Neuronal stem cell (in vitro differentiated cells): ENCODE measurements at regions not wholly inside any gene's neighbourhood (a gene's known extent, or its start where the extent isn't known, plus 50 kb on each side); places are given as distances from the start of the nearest gene placed in this dataset.
"Not testable (repeated sequence)": the region's sequence is repeated elsewhere in the genome, so short reads cannot be mapped to it uniquely, and the experiment has no call there.

Experiments
- DNase-seq: peaks from one replicate; pipeline ENCODE4 v3.0.0-alpha.2; 2013; ENCODE audit warnings: low spot score
- H2AFZ ChIP-seq: one replicate; pipeline ENCODE4 v1.6.1; 2013; ENCODE audit warnings: mild to moderate bottlenecking, low read length, inconsistent platforms
- H2AK5ac ChIP-seq: 2 replicates; pipeline ENCODE4 v1.6.1; 2013; ENCODE audit warnings: low read depth, mild to moderate bottlenecking, inconsistent platforms, low read length, moderate library complexity, mixed read lengths
- H2BK120ac ChIP-seq: 2 replicates; pipeline ENCODE4 v1.6.1; 2013; ENCODE audit warnings: low read depth, mild to moderate bottlenecking, inconsistent platforms, low read length, moderate library complexity, mixed read lengths
- H2BK12ac ChIP-seq: one replicate; pipeline ENCODE4 v1.6.1; 2013; ENCODE audit warnings: low read length, inconsistent platforms
- H2BK15ac ChIP-seq: 2 replicates; pipeline ENCODE4 v1.6.1; 2013; ENCODE audit warnings: mild to moderate bottlenecking, low read length, inconsistent platforms, mixed read lengths
- H2BK5ac ChIP-seq: one replicate; pipeline ENCODE4 v1.6.1; 2013; ENCODE audit warnings: inconsistent platforms, mild to moderate bottlenecking, low read length, moderate library complexity
- H3K14ac ChIP-seq: one replicate; pipeline ENCODE4 v1.6.1; 2013; ENCODE audit warnings: low read length, inconsistent platforms
- H3K18ac ChIP-seq: 2 replicates; pipeline ENCODE4 v1.6.1; 2013; ENCODE audit warnings: low read length, inconsistent platforms
- H3K23ac ChIP-seq: 2 replicates; pipeline ENCODE4 v1.6.1; 2013; ENCODE audit warnings: low read depth, mild to moderate bottlenecking, mixed read lengths, low read length, inconsistent platforms; ENCODE audit not compliant: poor library complexity
- H3K27ac ChIP-seq: replicated peaks from 3 replicates; pipeline ENCODE4 v1.5.1; 2013; ENCODE audit warnings: low read length, inconsistent platforms
- H3K27me3 ChIP-seq, 3 experiments: 2 replicates each; pipeline ENCODE4 v1.6.1; 2013; ENCODE audit warnings: low read length in 3 of 3, mild to moderate bottlenecking in 2 of 3, inconsistent platforms in 1 of 3, low read depth in 1 of 3, mixed read lengths in 1 of 3, moderate library complexity in 1 of 3; ENCODE audit not compliant: control insufficient read depth in 3 of 3, insufficient read depth in 3 of 3
- H3K36me3 ChIP-seq, 2 donors: replicated peaks in 1 of 2; 2 replicates each; pipeline ENCODE4 v1.6.1; 2013; ENCODE audit warnings: low read length in 2 of 2; ENCODE audit not compliant: control insufficient read depth in 2 of 2, insufficient read depth in 2 of 2
- H3K4ac ChIP-seq: 2 replicates; pipeline ENCODE4 v1.6.1; 2013; ENCODE audit warnings: inconsistent platforms, mild to moderate bottlenecking, low read length, moderate library complexity
- H3K4me1 ChIP-seq, 2 donors: 1 replicate in 1 of 2; 2 replicates in 1 of 2; pipeline ENCODE4 v1.6.1; 2013; ENCODE audit warnings: low read length in 2 of 2, low read depth in 1 of 2; ENCODE audit not compliant: control insufficient read depth in 2 of 2, insufficient read depth in 1 of 2
- H3K4me2 ChIP-seq: one replicate; pipeline ENCODE4 v1.6.1; 2013; ENCODE audit warnings: mild to moderate bottlenecking, low read length, inconsistent platforms; ENCODE audit not compliant: insufficient read depth, poor library complexity, severe bottlenecking
- H3K4me3 ChIP-seq, 2 donors: 2 replicates each; pipeline ENCODE4 v1.5.1; 2013; ENCODE audit warnings: low read length in 2 of 2, mild to moderate bottlenecking in 2 of 2, inconsistent platforms in 1 of 2, moderate library complexity in 1 of 2
- H3K79me1 ChIP-seq: one replicate; pipeline ENCODE4 v1.6.1; 2013; ENCODE audit warnings: low read depth, mild to moderate bottlenecking, inconsistent platforms, low read length, moderate library complexity
- H3K9ac ChIP-seq: one replicate; pipeline ENCODE4 v1.6.1; 2013; ENCODE audit warnings: mild to moderate bottlenecking, low read depth, low read length, inconsistent platforms; ENCODE audit not compliant: poor library complexity
- H3K9me3 ChIP-seq, 2 donors: replicated peaks in 1 of 2; 2 replicates each; pipeline versions ENCODE3 to v1.6.1; 2013; ENCODE audit warnings: low read length in 2 of 2, mild to moderate bottlenecking in 2 of 2, inconsistent platforms in 1 of 2, low read depth in 1 of 2, mixed read lengths in 1 of 2, moderate library complexity in 1 of 2; ENCODE audit not compliant: control insufficient read depth in 2 of 2, insufficient read depth in 1 of 2
- H4K8ac ChIP-seq: one replicate; pipeline ENCODE4 v1.6.1; 2013; ENCODE audit warnings: low read depth, mild to moderate bottlenecking, inconsistent platforms, low read length, moderate library complexity
- H4K91ac ChIP-seq: one replicate; pipeline ENCODE4 v1.6.1; 2013; ENCODE audit warnings: low read length, low read depth, mild to moderate bottlenecking, inconsistent platforms; ENCODE audit not compliant: poor library complexity
- WGBS, 2 donors: extraction: QIAGEN DNeasy Blood & Tissue Kit; methylation state at CpG; one replicate each; pipeline ENCODE4 v1.1.7; 2013; ENCODE audit warnings: missing lambda C conversion rate in 2 of 2, mixed read lengths in 1 of 2; ENCODE audit not compliant: insufficient read length in 2 of 2, insufficient replicate concordance in 1 of 2; ENCODE audit errors: extremely low coverage in 2 of 2; 5-methylcytosine and 5-hydroxymethylcytosine counted together

- Histone ChIP-seq H3K36me3 (no peaks in the 10 kb centered on the region), H2AFZ (no peak overlapping the region), H2AK5ac (no peak overlapping the region), H2BK120ac (no peak overlapping the region), H3K79me1 (no peaks in the 10 kb centered on the region), H2BK15ac (no peak overlapping the region), H4K91ac (no peak overlapping the region), H3K23ac (no peak overlapping the region), H3K18ac (no peak overlapping the region), H3K4ac (no peak overlapping the region), H3K4me1 (no peaks in the 10 kb centered on the region), H3K9me3 (no peaks in the 10 kb centered on the region), H3K14ac (no peak overlapping the region), H2BK12ac (no peak overlapping the region), H4K8ac (no peak overlapping the region), H3K9ac (no peak overlapping the region), H3K27me3 (no peaks in the 10 kb centered on the region), H3K4me3 (no peak overlapping the region), H3K27ac (no peak overlapping the region), H2BK5ac (no peak overlapping the region), H3K4me2 (no peak overlapping the region)
- WGBS, 2 donors, result no CpG with 5 or more reads among the region's 10 CpGs
- DNase-seq, result no peak
These were observed 129.2 kb downstream of the KCNA5 start for GRCh38 chr12:5172886-5173285.

- H3K14ac ChIP-seq, result no peak overlapping the region
These were observed 129.9 kb downstream of the KCNA5 start for GRCh38 chr12:5173511-5174011.

GRCh38 chr12:5175415-5175814, 131.7 kb downstream of the KCNA5 start:
- H3K36me3 ChIP-seq, H3K14ac ChIP-seq, H3K9ac ChIP-seq, H3K4me2 ChIP-seq, H3K23ac ChIP-seq, H3K4ac ChIP-seq, H4K91ac ChIP-seq, H2BK5ac ChIP-seq, H3K18ac ChIP-seq, H3K79me1 ChIP-seq, H2AFZ ChIP-seq, H2BK120ac ChIP-seq, H4K8ac ChIP-seq, H2AK5ac ChIP-seq, H2BK12ac ChIP-seq, H3K4me1 ChIP-seq, DNase-seq, H3K4me3 ChIP-seq, H3K27ac ChIP-seq, H3K27me3 ChIP-seq, H3K9me3 ChIP-seq, H2BK15ac ChIP-seq: not testable (repeated sequence)
- no CpG with 5 or more reads among the region's 2 CpGs for WGBS, 2 donors

More at GRCh38 chr12:5173511-5174011, 129.9 kb downstream of the KCNA5 start:
- H3K9me3 ChIP-seq, result no peaks in the 10 kb centered on the region
- H3K4me2 ChIP-seq, result no peak overlapping the region
- no peak overlapping the region for H4K8ac ChIP-seq
- H2BK12ac ChIP-seq, result no peak overlapping the region
- no peaks in the 10 kb centered on the region for H3K27me3 ChIP-seq
- no peak overlapping the region for H2BK15ac ChIP-seq
- no peak overlapping the region for H3K23ac ChIP-seq
- H2AFZ ChIP-seq, result no peak overlapping the region
- no peak overlapping the region for H4K91ac ChIP-seq
- no peaks in the 10 kb centered on the region for H3K36me3 ChIP-seq
- no peak overlapping the region for H3K27ac ChIP-seq
- no peak overlapping the region for H3K4me3 ChIP-seq
- no peak overlapping the region for H2BK5ac ChIP-seq
- H2AK5ac ChIP-seq, result no peak overlapping the region
- H2BK120ac ChIP-seq, result no peak overlapping the region
- H3K79me1 ChIP-seq, result no peaks in the 10 kb centered on the region
- H3K4me1 ChIP-seq, result no peaks in the 10 kb centered on the region
- WGBS, 2 donors, result no CpG with 5 or more reads among the region's 10 CpGs
- no peak overlapping the region for H3K9ac ChIP-seq
- no peak overlapping the region for H3K18ac ChIP-seq
- H3K4ac ChIP-seq, result no peak overlapping the region
- no peak for DNase-seq

- no peak overlapping the region for H3K4ac ChIP-seq
- no peak overlapping the region for H2AFZ ChIP-seq
- no peak overlapping the region for H3K23ac ChIP-seq
- no peak overlapping the region for H3K14ac ChIP-seq
- no peak for DNase-seq
- no peak overlapping the region for H2BK120ac ChIP-seq
- H3K27ac ChIP-seq, result no peak overlapping the region
- no peak overlapping the region for H2AK5ac ChIP-seq
- H3K4me3 ChIP-seq, result no peak overlapping the region
- H4K8ac ChIP-seq, result no peak overlapping the region
- no peak overlapping the region for H2BK12ac ChIP-seq
- no peak overlapping the region for H3K9ac ChIP-seq
- no peak overlapping the region for H4K91ac ChIP-seq
- H2BK5ac ChIP-seq, result no peak overlapping the region
- no peak overlapping the region for H2BK15ac ChIP-seq
- H3K4me2 ChIP-seq, result no peak overlapping the region
- no CpG with 5 or more reads among the region's 2 CpGs for WGBS, 2 donors
- no peaks in the 10 kb centered on the region for H3K9me3 ChIP-seq
- H3K79me1 ChIP-seq, result no peaks in the 10 kb centered on the region
- H3K4me1 ChIP-seq, result no peaks in the 10 kb centered on the region
- H3K27me3 ChIP-seq, result no peaks in the 10 kb centered on the region
- no peak overlapping the region for H3K18ac ChIP-seq
- no peaks in the 10 kb centered on the region for H3K36me3 ChIP-seq
These were observed 132.4 kb downstream of the KCNA5 start for GRCh38 chr12:5176036-5176435.
